SK-N-SH treated with all-trans-retinoic acid at 6 μM for 48 hours (cell line): ENCODE measurements at regions not wholly inside any gene's neighbourhood (a gene's known extent, or its start where the extent isn't known, plus 50 kb on each side); places are given as distances from the start of the nearest gene placed in this dataset.

Experiments
- PATZ1 ChIP-seq: fragments of 250-450 bp; sonication (Bioruptor Pico); IDR thresholded peaks from 2 replicates; pipeline ENCODE4 v1.8.0; 2020; ENCODE audit warnings: mild to moderate bottlenecking, moderate library complexity, borderline replicate concordance
- RARB ChIP-seq: fragments of 250-450 bp; sonication (Bioruptor Pico); IDR thresholded peaks from 2 replicates; pipeline ENCODE4 v1.8.0; 2021; ENCODE audit warnings: mild to moderate bottlenecking, moderate library complexity
- ZC3H10 ChIP-seq: fragments of 250-450 bp; sonication (Bioruptor Pico); IDR thresholded peaks from 2 replicates; pipeline ENCODE4 v1.5.1; 2021; ENCODE audit warnings: mild to moderate bottlenecking, moderate library complexity
- ZFP3 ChIP-seq: fragments of 250-450 bp; sonication (Bioruptor Pico); IDR thresholded peaks from 2 replicates; pipeline ENCODE4 v1.5.0; 2020; ENCODE audit warnings: mild to moderate bottlenecking, moderate library complexity
- ZNF8 ChIP-seq: fragments of 450-650 bp; formaldehyde crosslinking; IDR thresholded peaks from 2 replicates; pipeline ENCODE4 v1.5.0; 2020; ENCODE audit warnings: mild to moderate bottlenecking, moderate library complexity
- TF ChIP-seq, protein P1 (sequence below): fragments of 250-450 bp; sonication (Bioruptor Pico); IDR thresholded peaks from 2 replicates; pipeline ENCODE4 v1.5.1; 2020; ENCODE audit warnings: low read depth, mild to moderate bottlenecking, moderate library complexity
- TF ChIP-seq, protein P2 (sequence below): fragments of 250-450 bp; sonication (Bioruptor Pico); IDR thresholded peaks from 2 replicates; pipeline ENCODE4 v1.5.0; 2020; ENCODE audit warnings: mild to moderate bottlenecking, moderate library complexity

GRCh38 chr14:85344847-85345570 is 184.9 kb upstream of the FLRT2 start:
- no peak for TF ChIP-seq ZFP3 (CRISPR knock-in tag)
- TF ChIP-seq, protein P1, sequence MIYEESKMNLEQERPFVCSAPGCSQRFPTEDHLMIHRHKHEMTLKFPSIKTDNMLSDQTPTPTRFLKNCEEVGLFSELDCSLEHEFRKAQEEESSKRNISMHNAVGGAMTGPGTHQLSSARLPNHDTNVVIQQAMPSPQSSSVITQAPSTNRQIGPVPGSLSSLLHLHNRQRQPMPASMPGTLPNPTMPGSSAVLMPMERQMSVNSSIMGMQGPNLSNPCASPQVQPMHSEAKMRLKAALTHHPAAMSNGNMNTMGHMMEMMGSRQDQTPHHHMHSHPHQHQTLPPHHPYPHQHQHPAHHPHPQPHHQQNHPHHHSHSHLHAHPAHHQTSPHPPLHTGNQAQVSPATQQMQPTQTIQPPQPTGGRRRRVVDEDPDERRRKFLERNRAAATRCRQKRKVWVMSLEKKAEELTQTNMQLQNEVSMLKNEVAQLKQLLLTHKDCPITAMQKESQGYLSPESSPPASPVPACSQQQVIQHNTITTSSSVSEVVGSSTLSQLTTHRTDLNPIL (CRISPR knock-in tag), result no peak
- TF ChIP-seq, protein P2, sequence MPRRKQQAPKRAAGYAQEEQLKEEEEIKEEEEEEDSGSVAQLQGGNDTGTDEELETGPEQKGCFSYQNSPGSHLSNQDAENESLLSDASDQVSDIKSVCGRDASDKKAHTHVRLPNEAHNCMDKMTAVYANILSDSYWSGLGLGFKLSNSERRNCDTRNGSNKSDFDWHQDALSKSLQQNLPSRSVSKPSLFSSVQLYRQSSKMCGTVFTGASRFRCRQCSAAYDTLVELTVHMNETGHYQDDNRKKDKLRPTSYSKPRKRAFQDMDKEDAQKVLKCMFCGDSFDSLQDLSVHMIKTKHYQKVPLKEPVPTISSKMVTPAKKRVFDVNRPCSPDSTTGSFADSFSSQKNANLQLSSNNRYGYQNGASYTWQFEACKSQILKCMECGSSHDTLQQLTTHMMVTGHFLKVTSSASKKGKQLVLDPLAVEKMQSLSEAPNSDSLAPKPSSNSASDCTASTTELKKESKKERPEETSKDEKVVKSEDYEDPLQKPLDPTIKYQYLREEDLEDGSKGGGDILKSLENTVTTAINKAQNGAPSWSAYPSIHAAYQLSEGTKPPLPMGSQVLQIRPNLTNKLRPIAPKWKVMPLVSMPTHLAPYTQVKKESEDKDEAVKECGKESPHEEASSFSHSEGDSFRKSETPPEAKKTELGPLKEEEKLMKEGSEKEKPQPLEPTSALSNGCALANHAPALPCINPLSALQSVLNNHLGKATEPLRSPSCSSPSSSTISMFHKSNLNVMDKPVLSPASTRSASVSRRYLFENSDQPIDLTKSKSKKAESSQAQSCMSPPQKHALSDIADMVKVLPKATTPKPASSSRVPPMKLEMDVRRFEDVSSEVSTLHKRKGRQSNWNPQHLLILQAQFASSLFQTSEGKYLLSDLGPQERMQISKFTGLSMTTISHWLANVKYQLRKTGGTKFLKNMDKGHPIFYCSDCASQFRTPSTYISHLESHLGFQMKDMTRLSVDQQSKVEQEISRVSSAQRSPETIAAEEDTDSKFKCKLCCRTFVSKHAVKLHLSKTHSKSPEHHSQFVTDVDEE, result no peak
- no peak for TF ChIP-seq ZC3H10 (CRISPR knock-in tag)
- TF ChIP-seq ZNF8 (CRISPR knock-in tag), result no peak
- TF ChIP-seq RARB (CRISPR knock-in tag), result no peak
- TF ChIP-seq PATZ1 (CRISPR knock-in tag), result no peak
